ENCODE measurements at regions not wholly inside any gene's neighbourhood (a gene's known extent, or its start where the extent isn't known, plus 50 kb on each side); places are given as distances from the start of the nearest gene placed in this dataset.

DNA sequence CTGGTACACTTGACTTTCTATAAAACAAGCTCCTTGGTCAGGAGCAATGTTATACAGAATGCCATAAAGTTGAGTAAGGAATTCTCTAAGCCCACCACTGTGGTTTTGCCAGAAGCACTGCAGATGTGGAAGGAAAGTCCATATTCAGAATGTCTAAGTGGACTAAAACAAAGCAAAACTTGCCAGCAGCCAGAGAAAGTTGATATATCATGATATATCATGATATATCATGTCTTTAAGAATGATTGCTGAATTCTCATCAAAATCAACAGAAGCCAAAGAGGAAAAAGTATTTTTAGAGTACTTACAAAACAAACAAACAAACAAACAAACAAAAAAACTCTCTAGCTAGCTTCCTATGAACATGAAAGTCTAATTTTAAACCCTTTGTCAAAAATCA lies 424.8 kb upstream of the OR4E1 start:
- TF ChIP-seq CTCF (conservative IDR thresholded peaks at IDR 0.05) = no peak
- TF ChIP-seq ZFX (IDR thresholded peaks at IDR 0.05) = no peak

Data from C4-2B (cell line).